ENCODE measurements at regions not wholly inside any gene's neighbourhood (a gene's known extent, or its start where the extent isn't known, plus 50 kb on each side); places are given as distances from the start of the nearest gene placed in this dataset.

GRCh38 chr11:45554230-45554967 is 111.0 kb downstream of the CHST1 start:
- Histone ChIP-seq H3K27ac (ENCODE audit: low read depth, low read length, poor library complexity, severe bottlenecking) (no peak overlapping the region), H3F3A (ENCODE audit: insufficient read depth, low read length) (no peaks in the 10 kb centered on the region), H3K36me3 (ENCODE audit: insufficient read depth, low read length) (no peaks in the 10 kb centered on the region), H3K27me3 (ENCODE audit: insufficient read depth, low read length) (no peaks in the 10 kb centered on the region), H3K4me3 (ENCODE audit: low read depth, low read length, poor library complexity, severe bottlenecking) (no peak overlapping the region), H3K9me3 (ENCODE audit: low read length) (no peaks in the 10 kb centered on the region), H3K4me2 (ENCODE audit: low read length) (no peak overlapping the region), H2AFZ (ENCODE audit: low read length) (no peak overlapping the region), H3K9me2 (ENCODE audit: low read depth, low read length) (no peaks in the 10 kb centered on the region), H4K20me1 (ENCODE audit: insufficient read depth, low read length) (no peaks in the 10 kb centered on the region), H3K79me2 (ENCODE audit: insufficient read depth, low read length) (no peaks in the 10 kb centered on the region), H3K9ac (ENCODE audit: low read length) (no peak overlapping the region), H3K4me1 (ENCODE audit: insufficient read depth, low read length, severe bottlenecking) (no peaks in the 10 kb centered on the region)
- TF ChIP-seq EZH2 (IDR thresholded peaks at IDR 0.05; ENCODE audit: borderline replicate concordance, low read length) (no peak), CTCF (IDR thresholded peaks at IDR 0.05; ENCODE audit: low read length) (no peak)

GRCh38 chr11:45553383-45553936 is 112.0 kb downstream of the CHST1 start:
- Histone ChIP-seq H3K27ac (ENCODE audit: low read depth, low read length, poor library complexity, severe bottlenecking) (no peak overlapping the region), H2AFZ (ENCODE audit: low read length) (no peak overlapping the region), H3K4me3 (ENCODE audit: low read depth, low read length, poor library complexity, severe bottlenecking) (no peak overlapping the region), H3K9me3 (ENCODE audit: low read length) (no peaks in the 10 kb centered on the region), H3K9ac (ENCODE audit: low read length) (no peak overlapping the region), H3K4me2 (ENCODE audit: low read length) (no peak overlapping the region), H3K79me2 (ENCODE audit: insufficient read depth, low read length) (no peaks in the 10 kb centered on the region), H3K4me1 (ENCODE audit: insufficient read depth, low read length, severe bottlenecking) (no peaks in the 10 kb centered on the region), H4K20me1 (ENCODE audit: insufficient read depth, low read length) (no peaks in the 10 kb centered on the region), H3K27me3 (ENCODE audit: insufficient read depth, low read length) (no peaks in the 10 kb centered on the region), H3F3A (ENCODE audit: insufficient read depth, low read length) (no peaks in the 10 kb centered on the region), H3K9me2 (ENCODE audit: low read depth, low read length) (no peaks in the 10 kb centered on the region), H3K36me3 (ENCODE audit: insufficient read depth, low read length) (no peaks in the 10 kb centered on the region)
- TF ChIP-seq CTCF (IDR thresholded peaks at IDR 0.05; ENCODE audit: low read length) (no peak), EZH2 (IDR thresholded peaks at IDR 0.05; ENCODE audit: borderline replicate concordance, low read length) (no peak)

GRCh38 chr11:45551191-45551713 is 114.2 kb downstream of the CHST1 start:
- Histone ChIP-seq H4K20me1 (ENCODE audit: insufficient read depth, low read length) (no peaks in the 10 kb centered on the region), H3K27ac (ENCODE audit: low read depth, low read length, poor library complexity, severe bottlenecking) (no peak overlapping the region), H3K79me2 (ENCODE audit: insufficient read depth, low read length) (no peaks in the 10 kb centered on the region), H3K9me2 (ENCODE audit: low read depth, low read length) (no peaks in the 10 kb centered on the region), H2AFZ (ENCODE audit: low read length) (no peak overlapping the region), H3K4me3 (ENCODE audit: low read depth, low read length, poor library complexity, severe bottlenecking) (no peak overlapping the region), H3K27me3 (ENCODE audit: insufficient read depth, low read length) (no peaks in the 10 kb centered on the region), H3K36me3 (ENCODE audit: insufficient read depth, low read length) (no peaks in the 10 kb centered on the region), H3K4me2 (ENCODE audit: low read length) (no peak overlapping the region), H3K9ac (ENCODE audit: low read length) (no peak overlapping the region), H3K4me1 (ENCODE audit: insufficient read depth, low read length, severe bottlenecking) (no peaks in the 10 kb centered on the region), H3F3A (ENCODE audit: insufficient read depth, low read length) (no peaks in the 10 kb centered on the region), H3K9me3 (ENCODE audit: low read length) (no peaks in the 10 kb centered on the region)
- TF ChIP-seq CTCF (IDR thresholded peaks at IDR 0.05; ENCODE audit: low read length) (no peak), EZH2 (IDR thresholded peaks at IDR 0.05; ENCODE audit: borderline replicate concordance, low read length) (no peak)
